ENCODE measurements at regions not wholly inside any gene's neighbourhood (a gene's known extent, or its start where the extent isn't known, plus 50 kb on each side); places are given as distances from the start of the nearest gene placed in this dataset.
A peak's percentile ranks its signal among the peaks of the same experiment; 100 is the strongest.
"Not testable (repeated sequence)": the region's sequence is repeated elsewhere in the genome, so short reads cannot be mapped to it uniquely, and the experiment has no call there.

- TF ChIP-seq, protein P1, sequence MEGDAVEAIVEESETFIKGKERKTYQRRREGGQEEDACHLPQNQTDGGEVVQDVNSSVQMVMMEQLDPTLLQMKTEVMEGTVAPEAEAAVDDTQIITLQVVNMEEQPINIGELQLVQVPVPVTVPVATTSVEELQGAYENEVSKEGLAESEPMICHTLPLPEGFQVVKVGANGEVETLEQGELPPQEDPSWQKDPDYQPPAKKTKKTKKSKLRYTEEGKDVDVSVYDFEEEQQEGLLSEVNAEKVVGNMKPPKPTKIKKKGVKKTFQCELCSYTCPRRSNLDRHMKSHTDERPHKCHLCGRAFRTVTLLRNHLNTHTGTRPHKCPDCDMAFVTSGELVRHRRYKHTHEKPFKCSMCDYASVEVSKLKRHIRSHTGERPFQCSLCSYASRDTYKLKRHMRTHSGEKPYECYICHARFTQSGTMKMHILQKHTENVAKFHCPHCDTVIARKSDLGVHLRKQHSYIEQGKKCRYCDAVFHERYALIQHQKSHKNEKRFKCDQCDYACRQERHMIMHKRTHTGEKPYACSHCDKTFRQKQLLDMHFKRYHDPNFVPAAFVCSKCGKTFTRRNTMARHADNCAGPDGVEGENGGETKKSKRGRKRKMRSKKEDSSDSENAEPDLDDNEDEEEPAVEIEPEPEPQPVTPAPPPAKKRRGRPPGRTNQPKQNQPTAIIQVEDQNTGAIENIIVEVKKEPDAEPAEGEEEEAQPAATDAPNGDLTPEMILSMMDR (IDR thresholded peaks at IDR 0.05; ENCODE audit: control insufficient read depth, insufficient read depth, low read depth, low read length, missing control alignments): peak; percentile 83
- peak; percentile 3 for DNase-seq (ENCODE audit: low read depth)
- no peak overlapping the region for H3K4me3 ChIP-seq (ENCODE audit: control insufficient read depth, low read depth, low read length)
Observed at GRCh38 chr14:95774265-95775160, 60.6 kb upstream of the TCL1A start.

- DNase-seq (ENCODE audit: low read depth): no peak
- TF ChIP-seq, protein P1 (IDR thresholded peaks at IDR 0.05; ENCODE audit: control insufficient read depth, insufficient read depth, low read depth, low read length, missing control alignments): no peak
Observed at GRCh38 chr14:95770777-95771176, 56.9 kb upstream of the TCL1A start.

DNA sequence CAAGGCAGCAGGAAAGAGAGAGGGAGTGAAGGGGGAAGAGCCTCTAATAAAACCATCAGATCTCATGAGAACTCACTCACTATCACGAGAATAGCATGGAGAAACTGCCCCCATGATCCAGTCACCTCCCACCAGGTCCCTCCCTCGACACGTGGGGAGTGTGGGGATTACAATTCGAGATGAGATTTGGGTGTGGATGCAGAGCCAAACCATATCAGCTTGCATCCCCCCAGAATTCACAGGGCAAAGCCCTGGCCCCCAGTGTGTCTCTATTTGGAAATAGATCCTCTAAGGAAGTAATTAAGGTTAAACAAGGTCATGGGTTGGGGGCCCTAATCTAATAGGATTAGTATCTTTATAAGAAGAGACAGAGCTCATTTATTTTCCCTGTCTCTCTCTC is 56.1 kb upstream of the TCL1A start:
- H3K4me3 ChIP-seq (ENCODE audit: control insufficient read depth, low read depth, low read length): no peak overlapping the region
- no peak for DNase-seq (ENCODE audit: low read depth)
- TF ChIP-seq, protein P1 (IDR thresholded peaks at IDR 0.05; ENCODE audit: control insufficient read depth, insufficient read depth, low read depth, low read length, missing control alignments): no peak

More at GRCh38 chr14:95770777-95771176, 56.9 kb upstream of the TCL1A start:
- H3K4me3 ChIP-seq (ENCODE audit: control insufficient read depth, low read depth, low read length): no peak overlapping the region

DNA sequence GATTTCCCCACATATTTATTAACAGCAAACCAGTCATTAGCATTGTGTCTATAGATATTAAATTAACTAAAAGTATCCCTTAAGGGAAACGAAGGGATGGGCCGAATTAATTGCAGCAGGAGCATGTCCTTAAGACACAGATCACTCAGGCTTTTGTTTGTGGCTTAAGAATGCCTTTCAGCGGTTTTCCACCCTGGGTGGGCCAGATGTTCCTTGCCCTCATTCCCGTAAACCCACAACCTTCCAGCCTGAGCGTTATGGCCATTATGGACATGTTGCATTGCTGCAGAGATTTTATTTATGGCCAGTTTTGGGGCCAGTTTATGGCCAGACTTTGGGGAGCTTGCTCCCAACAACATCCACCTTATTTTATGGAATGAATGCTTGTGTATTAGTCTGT is 55.5 kb upstream of the TCL1A start:
- not testable (repeated sequence) for H3K4me3 ChIP-seq (ENCODE audit: control insufficient read depth, low read depth, low read length)

DNA sequence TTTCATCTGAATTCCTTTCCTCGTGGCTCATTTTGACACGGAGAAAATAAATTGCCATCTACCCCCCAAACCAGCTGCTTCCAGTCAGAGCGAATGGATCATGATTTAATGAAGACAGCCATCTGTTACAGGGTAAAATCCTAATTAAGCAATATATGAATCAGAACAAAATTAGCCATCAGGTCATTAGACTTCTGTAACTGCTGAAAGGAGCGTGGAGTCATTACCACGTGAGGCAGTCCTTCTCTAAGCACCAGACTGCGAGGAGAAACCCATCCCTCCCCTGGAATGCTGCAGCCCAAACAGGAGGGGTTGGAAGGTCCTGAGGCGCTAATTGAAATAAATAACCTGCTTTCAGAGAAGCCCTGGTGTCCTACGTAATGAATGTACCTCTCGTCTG is 51.1 kb upstream of the TCL1A start:
- TF ChIP-seq, protein P1 (IDR thresholded peaks at IDR 0.05; ENCODE audit: control insufficient read depth, insufficient read depth, low read depth, low read length, missing control alignments): no peak
- DNase-seq (ENCODE audit: low read depth): no peak
- no peak overlapping the region for H3K4me3 ChIP-seq (ENCODE audit: control insufficient read depth, low read depth, low read length)

More for the DNA sequence above, 55.5 kb upstream of the TCL1A start:
- not testable (repeated sequence) for DNase-seq (ENCODE audit: low read depth)

DNA sequence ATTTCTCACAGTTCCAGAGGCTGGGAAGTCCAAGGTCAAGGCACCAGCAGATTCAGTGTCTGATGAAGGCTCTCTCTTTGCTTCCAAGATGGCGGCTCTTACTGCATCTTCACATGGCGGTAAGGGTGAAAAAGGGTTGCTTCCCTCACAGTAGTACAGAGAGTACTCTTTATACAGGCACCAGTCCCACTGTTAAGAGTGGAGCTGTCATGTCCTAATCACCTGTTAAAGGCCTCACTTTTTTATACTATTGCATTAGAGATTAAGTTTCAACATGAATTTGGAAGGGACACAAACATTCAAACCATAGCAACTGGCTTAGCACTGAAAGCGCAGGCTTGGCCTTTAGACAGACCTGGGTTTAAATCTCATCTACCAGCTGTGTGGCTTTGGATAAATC is 50.0 kb upstream of the TCL1A start:
- H3K4me3 ChIP-seq (ENCODE audit: control insufficient read depth, low read depth, low read length): no peak overlapping the region
- DNase-seq (ENCODE audit: low read depth): no peak
- TF ChIP-seq, protein P1 (IDR thresholded peaks at IDR 0.05; ENCODE audit: control insufficient read depth, insufficient read depth, low read depth, low read length, missing control alignments): no peak
